GM12878 (cell line): ENCODE measurements at regions not wholly inside any gene's neighbourhood (a gene's known extent, or its start where the extent isn't known, plus 50 kb on each side); places are given as distances from the start of the nearest gene placed in this dataset.

Experiments used
- ATAC-seq: fragments of 200-7000 bp; cut with Tn5 transposase; 3 replicates; pipeline ENCODE4 v1.9.1; 2020; ENCODE audit warnings: mild to moderate bottlenecking, moderate library complexity
- BruUV-seq: library from RNA; stranded (reverse); fragments of 400-500 nt; replicated peaks from 2 replicates; lab custom pipeline; 2021; lab: Mats Ljungman, UMichigan
- CTCF ChIA-PET: fragments of 300-600 bp; sonication (Branson Sonifier 250); formaldehyde crosslinking; extraction: SDS; loops from one replicate; lab custom pipeline; 2021; ENCODE audit warnings: inconsistent platforms; lab: Yijun Ruan, JAX
- POLR2A ChIA-PET: fragments of 350-600 bp; formaldehyde crosslinking; extraction: SDS; loops from one replicate; lab custom pipeline; 2021; ENCODE audit warnings: inconsistent platforms; lab: Charles Lee
- RAD21 ChIA-PET: fragments of 300-600 bp; sonication (Branson Sonifier 250); formaldehyde crosslinking; loops from one replicate; lab custom pipeline; 2023; ENCODE audit warnings: antibody characterized with exemption; ENCODE audit not compliant: unreplicated experiment; lab: Charles Lee
- SMC1A ChIA-PET: fragments of 300-600 bp; sonication (Branson Sonifier 250); formaldehyde crosslinking; loops from one replicate; lab custom pipeline; 2023; ENCODE audit not compliant: unreplicated experiment, uncharacterized antibody; lab: Charles Lee
- DNase-seq: peaks from one replicate; pipeline ENCODE4 v3.0.0-alpha.2; 2011; ENCODE audit warnings: low read depth, low spot score
- FAIRE-seq: peaks from 3 replicates; lab custom pipeline; 2011; peaks lifted over from hg19 to GRCh38; lab: Jason Lieb, UNC
- H2AFZ ChIP-seq: 2 replicates; pipeline ENCODE4 v1.6.0; 2011; ENCODE audit warnings: low read depth, low read length, control low read depth; ENCODE audit not compliant: control insufficient read depth
- H3K27ac ChIP-seq: 2 replicates; pipeline ENCODE4 v1.5.1; 2011; ENCODE audit warnings: control low read depth; ENCODE audit not compliant: control insufficient read depth, insufficient read depth
- H3K27me3 ChIP-seq, 2 experiments: replicated peaks in 1 of 2; 2 replicates each; pipeline versions ENCODE4 v1.6.0 to v1.6.1; 2011; ENCODE audit warnings: low read length in 1 of 2; ENCODE audit not compliant: control insufficient read depth in 2 of 2, insufficient read depth in 2 of 2
- H3K36me3 ChIP-seq, 2 experiments: 2 replicates each; pipeline ENCODE4 v1.5.1; 2011; ENCODE audit warnings: low read length in 1 of 2; ENCODE audit not compliant: control insufficient read depth in 2 of 2, insufficient read depth in 2 of 2
- H3K4me1 ChIP-seq: 2 replicates; pipeline ENCODE4 v1.6.1; 2011; ENCODE audit warnings: mild to moderate bottlenecking, low read length, moderate library complexity, mixed read lengths; ENCODE audit not compliant: control insufficient read depth, insufficient read depth
- H3K4me2 ChIP-seq: 2 replicates; pipeline ENCODE4 v1.6.0; 2011; ENCODE audit warnings: control low read depth; ENCODE audit not compliant: control insufficient read depth, insufficient read depth
- H3K4me3 ChIP-seq: fragments of 200-600 bp; sonication (generic); 2 replicates; pipeline ENCODE4 v1.5.1; 2016
- H3K79me2 ChIP-seq: 2 replicates; pipeline ENCODE4 v1.6.0; 2011; ENCODE audit warnings: low read length; ENCODE audit not compliant: control insufficient read depth, insufficient read depth
- H3K9ac ChIP-seq: 2 replicates; pipeline ENCODE4 v1.8.0; 2011; ENCODE audit warnings: low read length, control low read depth, mixed read lengths; ENCODE audit not compliant: control insufficient read depth, insufficient read depth
- H3K9me3 ChIP-seq: replicated peaks from 3 replicates; pipeline ENCODE4 v1.5.1; 2011; ENCODE audit warnings: mild to moderate bottlenecking, low read length; ENCODE audit not compliant: control insufficient read depth, insufficient read depth
- H4K20me1 ChIP-seq: 2 replicates; pipeline ENCODE4 v1.6.0; 2011; ENCODE audit not compliant: control insufficient read depth, insufficient read depth
- BCL11A ChIP-seq: IDR thresholded peaks from 2 replicates; pipeline ENCODE4 v1.6.1; 2011; ENCODE audit warnings: low read depth, low read length
- CHD2 ChIP-seq: IDR thresholded peaks from 2 replicates; pipeline ENCODE4 v1.6.1; 2011; ENCODE audit warnings: low read depth, low read length, improper control_type of control experiment, borderline replicate concordance
- DPF2 ChIP-seq: fragments of 450-650 bp; IDR thresholded peaks from 2 replicates; pipeline ENCODE4 v1.6.1; 2017; ENCODE audit warnings: mild to moderate bottlenecking
- E2F4 ChIP-seq: IDR thresholded peaks from 2 replicates; pipeline ENCODE4 v1.6.1; 2012; ENCODE audit warnings: low read depth, low read length, improper control_type of control experiment
- E2F8 ChIP-seq: fragments of 450-650 bp; IDR thresholded peaks from 2 replicates; pipeline ENCODE4 v1.6.1; 2018; ENCODE audit warnings: mild to moderate bottlenecking, low read depth, moderate library complexity; ENCODE audit not compliant: partially characterized antibody
- EED ChIP-seq: sonication (generic); IDR thresholded peaks from 2 replicates; pipeline ENCODE4 v1.6.1; 2016; ENCODE audit warnings: antibody characterized with exemption, low read depth
- IKZF1 ChIP-seq: fragments of 450-650 bp; conservative IDR thresholded peaks from 2 replicates; pipeline ENCODE4 v1.6.1; 2017; ENCODE audit warnings: antibody characterized with exemption, mild to moderate bottlenecking
- MYC ChIP-seq: IDR thresholded peaks from 2 replicates; pipeline ENCODE4 v1.6.1; 2011; ENCODE audit warnings: mild to moderate bottlenecking, low read length, moderate library complexity, inconsistent platforms; ENCODE audit not compliant: insufficient read depth, insufficient replicate concordance, insufficient read length, severe bottlenecking
- NBN ChIP-seq: fragments of 450-650 bp; IDR thresholded peaks from 2 replicates; pipeline ENCODE4 v1.6.1; 2016
- NR2C1 ChIP-seq: fragments of 450-650 bp; IDR thresholded peaks from 2 replicates; pipeline ENCODE4 v1.6.1; 2017; ENCODE audit warnings: antibody characterized with exemption, mild to moderate bottlenecking, moderate library complexity
- POLR2A ChIP-seq: IDR thresholded peaks from 2 replicates; pipeline ENCODE4 v1.6.1; 2011; ENCODE audit warnings: low read depth, mild to moderate bottlenecking, low read length
- RAD51 ChIP-seq: fragments of 450-650 bp; IDR thresholded peaks from 2 replicates; pipeline ENCODE4 v1.6.1; 2016; ENCODE audit warnings: moderate library complexity, mild to moderate bottlenecking, inconsistent platforms
- SREBF1 ChIP-seq: IDR thresholded peaks from 2 replicates; pipeline ENCODE4 v1.6.1; 2012; ENCODE audit warnings: mild to moderate bottlenecking, low read length
- TARDBP ChIP-seq: IDR thresholded peaks from 2 replicates; pipeline ENCODE4 v1.6.1; 2016; ENCODE audit warnings: borderline replicate concordance
- ZBED1 ChIP-seq: IDR thresholded peaks from 2 replicates; pipeline ENCODE4 v1.6.1; 2016; ENCODE audit warnings: borderline replicate concordance
- ZNF207 ChIP-seq: fragments of 450-650 bp; IDR thresholded peaks from 2 replicates; pipeline ENCODE4 v1.6.1; 2014; ENCODE audit warnings: antibody characterized with exemption, mild to moderate bottlenecking, borderline replicate concordance
- ZSCAN29 ChIP-seq: fragments of 450-650 bp; IDR thresholded peaks from 2 replicates; pipeline ENCODE4 v1.6.1; 2017; ENCODE audit warnings: mild to moderate bottlenecking, moderate library complexity
- WGBS: methylation state at CpG from one replicate; pipeline ENCODE4 v1.1.6; 2016; ENCODE audit warnings: low lambda C conversion rate; ENCODE audit not compliant: insufficient replicate concordance, insufficient coverage; ENCODE audit errors: missing lambda C conversion rate; 5-methylcytosine and 5-hydroxymethylcytosine counted together
- in situ Hi-C: fragments of 300-500 bp; cut with MboI; formaldehyde crosslinking; loops from 9 replicates; pipeline ENCODE4 v1.14.3; 2018; ENCODE audit warnings: mixed read lengths
- intact Hi-C: fragments of 100-400 bp; cut with micrococcal nuclease; formaldehyde crosslinking; loops from one replicate; pipeline ENCODE4 v1.14.2; 2022; ENCODE audit not compliant: unreplicated experiment

GRCh38 chr15:69606144-69606543 is 153.5 kb downstream of the RPLP1 start:
- DNase-seq (no peak), FAIRE-seq (no peak), ATAC-seq (no peak)
- H2AFZ ChIP-seq: no peak overlapping the region
- in situ Hi-C loops: no loop called here
- no TSS peak for BruUV-seq
- no peak overlapping the region for H3K4me3 ChIP-seq
- no peaks in the 10 kb centered on the region for H3K79me2 ChIP-seq
- SMC1A ChIA-PET: interaction anchor here (0.8 to 1.3 kb wide), 6 partner anchors 14 to 882 kb away, joined by 3 read pairs; no protein-coding TSS in a partner anchor
- CTCF ChIA-PET: no interaction called here
- RAD21 ChIA-PET: interaction anchor here (1.2 kb wide), 1 partner anchor 65 kb away, joined by 3 read pairs; no protein-coding TSS in a partner anchor
- no peaks in the 10 kb centered on the region for H3K4me1 ChIP-seq
- WGBS: 9% methylated on average over 5 of the region's 5 CpGs
- no peak overlapping the region for H3K4me2 ChIP-seq
- no peaks in the 10 kb centered on the region for H3K36me3 ChIP-seq
- no peaks in the 10 kb centered on the region for H3K9me3 ChIP-seq
- H3K27ac ChIP-seq: no peak overlapping the region
- POLR2A ChIA-PET: no interaction called here
- intact Hi-C loops: no loop called here
- H3K9ac ChIP-seq: no peak overlapping the region
- no peaks in the 10 kb centered on the region for H4K20me1 ChIP-seq
- H3K27me3 ChIP-seq: peaks cover 0 to 4% of the 10 kb centered on the region in 2 experiments; a peak in 2 of 4 replicates
- no peak for TF ChIP-seq NBN
- TF ChIP-seq RAD51: no peak
- no peak for TF ChIP-seq TARDBP

DNA sequence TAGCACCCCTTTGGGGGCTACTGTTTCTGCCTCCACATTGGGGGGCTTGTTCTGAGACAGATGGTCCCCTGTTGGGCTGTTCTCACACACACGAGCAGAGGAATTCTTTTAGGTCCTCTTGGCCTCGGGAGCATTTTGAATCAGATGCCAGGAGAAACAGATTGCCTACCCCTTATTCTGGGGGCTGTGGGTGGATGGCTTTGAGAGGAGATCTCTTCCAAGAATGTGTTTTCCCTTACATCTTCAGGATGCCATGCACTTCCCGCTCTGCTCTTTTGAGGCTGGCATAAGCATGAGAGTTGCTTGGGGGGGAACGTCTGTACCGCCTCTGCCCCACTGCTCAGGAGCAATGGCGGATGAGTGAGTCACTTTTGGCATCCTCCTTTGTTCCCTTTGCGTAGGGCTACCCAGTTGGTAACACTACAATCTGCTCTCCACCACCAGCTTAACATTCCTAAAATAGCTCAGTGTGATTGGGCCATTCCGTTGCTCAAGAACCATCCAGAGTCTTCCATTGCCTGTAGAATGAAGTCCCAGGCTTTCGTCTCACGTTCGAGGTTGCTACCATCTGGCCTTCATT is 154.4 kb downstream of the RPLP1 start:
- no peaks in the 10 kb centered on the region for H3K36me3 ChIP-seq
- H3K27me3 ChIP-seq: peaks cover 0 to 4% of the 10 kb centered on the region in 2 experiments; a peak in 2 of 4 replicates
- SMC1A ChIA-PET: no interaction called here
- no peak overlapping the region for H3K4me3 ChIP-seq
- RAD21 ChIA-PET: interaction anchor here (1.1 to 1.2 kb wide), 2 partner anchors 9 to 490 kb away, joined by 3 to 4 read pairs; partner anchors contain the start of gene TLE3
- H2AFZ ChIP-seq: no peak overlapping the region
- H3K9me3 ChIP-seq: no peaks in the 10 kb centered on the region
- H3K9ac ChIP-seq: no peak overlapping the region
- no peak overlapping the region for H3K27ac ChIP-seq
- no peaks in the 10 kb centered on the region for H3K4me1 ChIP-seq
- FAIRE-seq (no peak), ATAC-seq (no peak), DNase-seq (no peak)
- in situ Hi-C loops (no loop called here), intact Hi-C loops (no loop called here)
- no peaks in the 10 kb centered on the region for H3K79me2 ChIP-seq
- no TSS peak for BruUV-seq
- H4K20me1 ChIP-seq: no peaks in the 10 kb centered on the region
- POLR2A ChIA-PET: no interaction called here
- no peak overlapping the region for H3K4me2 ChIP-seq
- CTCF ChIA-PET: no interaction called here
- WGBS: 64% methylated on average over 11 of the region's 11 CpGs
- TF ChIP-seq ZBED1 (no peak), POLR2A (no peak), CHD2 (no peak), E2F4 (no peak), DPF2 (no peak), ZNF207 (no peak), E2F8 (no peak), ZSCAN29 (no peak), EED (no peak), IKZF1 (no peak), NR2C1 (no peak), SREBF1 (no peak), BCL11A (no peak), MYC (no peak)
